ENCODE measurements at regions not wholly inside any gene's neighbourhood (a gene's known extent, or its start where the extent isn't known, plus 50 kb on each side); places are given as distances from the start of the nearest gene placed in this dataset.

- TF ChIP-seq CTCF (conservative IDR thresholded peaks at IDR 0.05; ENCODE audit: low read length), result no peak
- TF ChIP-seq EZH2phosphoT487 (IDR thresholded peaks at IDR 0.05; ENCODE audit: borderline replicate concordance), result no peak
Measured at GRCh38 chr7:34242391-34242790, 337.1 kb downstream of the BMPER start.

All from Loucy (cell line).